Activated B cell treated with CpG ODN at 0.5 μM for 24 hours (primary cell): ENCODE measurements at regions not wholly inside any gene's neighbourhood (a gene's known extent, or its start where the extent isn't known, plus 50 kb on each side); places are given as distances from the start of the nearest gene placed in this dataset.

ENCODE experiments used
- ATAC-seq: fragments of 200-7000 bp; cut with Tn5 transposase; one replicate; pipeline ENCODE4 v1.10.0; 2021; ENCODE audit warnings: low read depth, mild to moderate bottlenecking, moderate library complexity
- CTCF ChIA-PET: fragments of 350-600 bp; sonication (Branson Sonifier 250); formaldehyde crosslinking; loops from one replicate; lab custom pipeline; 2021; ENCODE audit warnings: antibody characterized with exemption; lab: Charles Lee
- POLR2A ChIA-PET: fragments of 350-600 bp; sonication (Branson Sonifier 250); formaldehyde crosslinking; loops from one replicate; lab custom pipeline; 2021; ENCODE audit warnings: antibody characterized with exemption; lab: Charles Lee
- DNase-seq: peaks from one replicate; pipeline ENCODE4 v3.0.0; 2022
- H3K27ac Mint-ChIP-seq: one replicate; pipeline ENCODE4 v1.8.0; 2020; ENCODE audit warnings: mixed read lengths
- H3K27me3 Mint-ChIP-seq: one replicate; pipeline ENCODE4 v1.8.0; 2021; ENCODE audit warnings: mixed read lengths
- H3K36me3 Mint-ChIP-seq: one replicate; pipeline ENCODE4 v1.8.0; 2021; ENCODE audit warnings: low read depth, mixed read lengths
- H3K4me1 Mint-ChIP-seq: one replicate; pipeline ENCODE4 v1.8.0; 2021; ENCODE audit warnings: mixed read lengths
- H3K4me3 Mint-ChIP-seq: one replicate; pipeline ENCODE4 v1.8.0; 2020; ENCODE audit warnings: mild to moderate bottlenecking, mixed read lengths
- H3K9me3 Mint-ChIP-seq: one replicate; pipeline ENCODE4 v1.8.0; 2020; ENCODE audit warnings: mixed read lengths
- CTCF ChIP-seq: fragments of 200-600 bp; IDR thresholded peaks from one replicate; pipeline ENCODE4 v1.8.0; 2022; ENCODE audit warnings: antibody characterized with exemption, mild to moderate bottlenecking
- intact Hi-C: fragments of 100-400 bp; cut with micrococcal nuclease; formaldehyde crosslinking; loops from one replicate; pipeline ENCODE4 v1.15.1; 2024

GRCh38 chr9:26262421-26263107, 584.3 kb upstream of the TUSC1 start:
- TF ChIP-seq CTCF, result no peak
- ChIA-PET CTCF (no interaction called here), POLR2A (no interaction called here)
- Mint-ChIP-seq H3K27ac (no peak overlapping the region), H3K27me3 (no peaks in the 10 kb centered on the region), H3K9me3 (no peaks in the 10 kb centered on the region), H3K36me3 (no peaks in the 10 kb centered on the region), H3K4me3 (no peak overlapping the region), H3K4me1 (no peaks in the 10 kb centered on the region)
- no peak for ATAC-seq
- intact Hi-C loops, result no loop called here
- no peak for DNase-seq

GRCh38 chr9:26261503-26262330, 583.5 kb upstream of the TUSC1 start:
- ChIA-PET CTCF (no interaction called here), POLR2A (no interaction called here)
- TF ChIP-seq CTCF, result no peak
- Mint-ChIP-seq H3K4me3 (no peak overlapping the region), H3K27me3 (no peaks in the 10 kb centered on the region), H3K36me3 (no peaks in the 10 kb centered on the region), H3K9me3 (no peaks in the 10 kb centered on the region), H3K4me1 (no peaks in the 10 kb centered on the region), H3K27ac (no peak overlapping the region)
- ATAC-seq, result no peak
- intact Hi-C loops, result no loop called here
- no peak for DNase-seq

GRCh38 chr9:26260238-26260637, 582.0 kb upstream of the TUSC1 start:
- DNase-seq (no peak), ATAC-seq (no peak)
- Mint-ChIP-seq H3K4me3 (no peak overlapping the region), H3K36me3 (no peaks in the 10 kb centered on the region), H3K27ac (no peak overlapping the region), H3K27me3 (no peaks in the 10 kb centered on the region), H3K4me1 (no peaks in the 10 kb centered on the region), H3K9me3 (no peaks in the 10 kb centered on the region)
- CTCF ChIA-PET, result no interaction called here
- intact Hi-C loops, result no loop called here
- POLR2A ChIA-PET, result no interaction called here
- no peak for TF ChIP-seq CTCF

GRCh38 chr9:26247861-26248260, 569.6 kb upstream of the TUSC1 start:
- CTCF ChIA-PET, result no interaction called here
- DNase-seq, result no peak
- Mint-ChIP-seq H3K27ac (no peak overlapping the region), H3K9me3 (peaks cover 6% of the 10 kb centered on the region), H3K4me3 (no peak overlapping the region), H3K27me3 (no peaks in the 10 kb centered on the region), H3K36me3 (no peaks in the 10 kb centered on the region), H3K4me1 (no peaks in the 10 kb centered on the region)
- POLR2A ChIA-PET, result no interaction called here
- no peak for TF ChIP-seq CTCF
- no peak for ATAC-seq
- intact Hi-C loops, result no loop called here

GRCh38 chr9:26244661-26245451, 566.6 kb upstream of the TUSC1 start:
- CTCF ChIA-PET, result no interaction called here
- no peak for TF ChIP-seq CTCF
- H3K9me3 Mint-ChIP-seq, result peaks cover 6% of the 10 kb centered on the region

More at GRCh38 chr9:26244661-26245451, 566.6 kb upstream of the TUSC1 start:
- Mint-ChIP-seq H3K27ac (no peak overlapping the region), H3K4me3 (no peak overlapping the region), H3K36me3 (no peaks in the 10 kb centered on the region), H3K27me3 (no peaks in the 10 kb centered on the region), H3K4me1 (no peaks in the 10 kb centered on the region)
- POLR2A ChIA-PET, result no interaction called here
- DNase-seq (no peak), ATAC-seq (no peak)
- intact Hi-C loops, result no loop called here
